ENCODE measurements at regions not wholly inside any gene's neighbourhood (a gene's known extent, or its start where the extent isn't known, plus 50 kb on each side); places are given as distances from the start of the nearest gene placed in this dataset.

GRCh38 chr2:104047516-104047915, 806.4 kb upstream of the POU3F3 start:
- no peak overlapping the region for H3K27ac ChIP-seq
- no peaks in the 10 kb centered on the region for H3K9me3 ChIP-seq
- POLR2A ChIA-PET = no interaction called here
- WGBS (ENCODE audit: missing lambda C conversion rate) = 69% methylated on average over 10 of the region's 10 CpGs
- H3K4me1 ChIP-seq = no peaks in the 10 kb centered on the region
- no peak for FAIRE-seq
- no peak overlapping the region for H3K4me2 ChIP-seq
- no peak for ATAC-seq
- no peak for TF ChIP-seq CHD4 (IDR thresholded peaks at IDR 0.05; ENCODE audit: borderline replicate concordance)
- no peak for TF ChIP-seq BCL3 (IDR thresholded peaks at IDR 0.05)
- no peak for TF ChIP-seq EP300 (IDR thresholded peaks at IDR 0.05)
- no peak for TF ChIP-seq BHLHE40 (IDR thresholded peaks at IDR 0.05; ENCODE audit: low read depth, low read length)
- no peak for TF ChIP-seq TFCP2L1 (CRISPR knock-in tag; IDR thresholded peaks at IDR 0.05)
- TF ChIP-seq HDAC2 (IDR thresholded peaks at IDR 0.05) = no peak
- no peak for TF ChIP-seq HOXB5 (CRISPR knock-in tag; IDR thresholded peaks at IDR 0.05)
- no peak for TF ChIP-seq NPAS2 (CRISPR knock-in tag; IDR thresholded peaks at IDR 0.05; ENCODE audit: borderline replicate concordance)
- no peak for TF ChIP-seq JUN (IDR thresholded peaks at IDR 0.05)
- no peak for TF ChIP-seq HEYL (CRISPR knock-in tag; IDR thresholded peaks at IDR 0.05)
- TF ChIP-seq RNF2 (IDR thresholded peaks at IDR 0.05; ENCODE audit: borderline replicate concordance, low read depth) = no peak
- TF ChIP-seq CBX8 (IDR thresholded peaks at IDR 0.05) = no peak
- no peak for TF ChIP-seq PBX3 (IDR thresholded peaks at IDR 0.05)
- TF ChIP-seq KDM5A (IDR thresholded peaks at IDR 0.05) = no peak
- TF ChIP-seq NR3C1 (IDR thresholded peaks at IDR 0.05) = no peak
- no peak for TF ChIP-seq SREBF2 (IDR thresholded peaks at IDR 0.05)
- no peak for TF ChIP-seq ZSCAN20 (CRISPR knock-in tag; IDR thresholded peaks at IDR 0.05)
- TF ChIP-seq HOXA7 (CRISPR knock-in tag; IDR thresholded peaks at IDR 0.05) = no peak
- CTCF ChIA-PET = no interaction called here
- DNase-seq (ENCODE audit: low read depth in 1 of 2, low spot score in 1 of 2) = no peak
- no peak overlapping the region for H3K4me3 ChIP-seq

- TF ChIP-seq USF2 (IDR thresholded peaks at IDR 0.05) (no peak), ESRRA (IDR thresholded peaks at IDR 0.05; ENCODE audit: borderline replicate concordance, low read length) (no peak), JUN (IDR thresholded peaks at IDR 0.05) (no peak), RNF2 (IDR thresholded peaks at IDR 0.05; ENCODE audit: borderline replicate concordance, low read depth) (no peak), POLR2AphosphoS2 (conservative IDR thresholded peaks at IDR 0.05; ENCODE audit: low read length) (no peak)
- DNase-seq (ENCODE audit: low read depth in 1 of 2, low spot score in 1 of 2) (no peak), ATAC-seq (no peak), FAIRE-seq (no peak)
- POLR2A ChIA-PET = no interaction called here
- Histone ChIP-seq H3K4me1 (no peaks in the 10 kb centered on the region), H3K4me2 (no peak overlapping the region), H3K9me3 (no peaks in the 10 kb centered on the region), H3K27ac (no peak overlapping the region), H3K4me3 (no peak overlapping the region)
- 72% methylated on average over 4 of the region's 4 CpGs for WGBS (ENCODE audit: missing lambda C conversion rate)
- CTCF ChIA-PET = no interaction called here
These were observed 804.5 kb upstream of the POU3F3 start for GRCh38 chr2:104049438-104049837.

- H3K9me3 ChIP-seq = no peaks in the 10 kb centered on the region
- POLR2A ChIA-PET = no interaction called here
- DNase-seq (ENCODE audit: low read depth in 1 of 2, low spot score in 1 of 2) (no peak), FAIRE-seq (no peak), ATAC-seq (no peak)
- no peak overlapping the region for H3K4me3 ChIP-seq
- WGBS (ENCODE audit: missing lambda C conversion rate) = 67% methylated on average over 5 of the region's 5 CpGs
- CTCF ChIA-PET = no interaction called here
- no peaks in the 10 kb centered on the region for H3K4me1 ChIP-seq
- H3K4me2 ChIP-seq = no peak overlapping the region
- no peak overlapping the region for H3K27ac ChIP-seq
- TF ChIP-seq FOXS1 (CRISPR knock-in tag; IDR thresholded peaks at IDR 0.05) = no peak
- no peak for TF ChIP-seq ATOH8 (CRISPR knock-in tag; IDR thresholded peaks at IDR 0.05; ENCODE audit: low read depth)
- TF ChIP-seq HMGXB4 (CRISPR knock-in tag; IDR thresholded peaks at IDR 0.05; ENCODE audit: borderline replicate concordance) = no peak
- no peak for TF ChIP-seq REST (IDR thresholded peaks at IDR 0.05)
- no peak for TF ChIP-seq ESRRA (IDR thresholded peaks at IDR 0.05; ENCODE audit: borderline replicate concordance, low read length)
- no peak for TF ChIP-seq NR3C1 (IDR thresholded peaks at IDR 0.05)
- no peak for TF ChIP-seq RAD21 (conservative IDR thresholded peaks at IDR 0.05 in 1 of 2, IDR thresholded peaks at IDR 0.05 in 1 of 2)
- TF ChIP-seq HOXB5 (CRISPR knock-in tag; IDR thresholded peaks at IDR 0.05) = no peak
- TF ChIP-seq MAX (IDR thresholded peaks at IDR 0.05) = no peak
These were observed 803.9 kb upstream of the POU3F3 start for GRCh38 chr2:104049981-104050380.
